ENCODE measurements at regions not wholly inside any gene's neighbourhood (a gene's known extent, or its start where the extent isn't known, plus 50 kb on each side); places are given as distances from the start of the nearest gene placed in this dataset.
"Not testable (repeated sequence)": the region's sequence is repeated elsewhere in the genome, so short reads cannot be mapped to it uniquely, and the experiment has no call there.

GRCh38 chr4:12928751-12929150 lies 555.4 kb downstream of the RAB28 start:
- no peak for DNase-seq

- no peak for DNase-seq
Observed at GRCh38 chr4:12926189-12927066, 557.7 kb downstream of the RAB28 start.

- no peak for DNase-seq
Observed at GRCh38 chr4:12924728-12925320, 559.3 kb downstream of the RAB28 start.

DNA sequence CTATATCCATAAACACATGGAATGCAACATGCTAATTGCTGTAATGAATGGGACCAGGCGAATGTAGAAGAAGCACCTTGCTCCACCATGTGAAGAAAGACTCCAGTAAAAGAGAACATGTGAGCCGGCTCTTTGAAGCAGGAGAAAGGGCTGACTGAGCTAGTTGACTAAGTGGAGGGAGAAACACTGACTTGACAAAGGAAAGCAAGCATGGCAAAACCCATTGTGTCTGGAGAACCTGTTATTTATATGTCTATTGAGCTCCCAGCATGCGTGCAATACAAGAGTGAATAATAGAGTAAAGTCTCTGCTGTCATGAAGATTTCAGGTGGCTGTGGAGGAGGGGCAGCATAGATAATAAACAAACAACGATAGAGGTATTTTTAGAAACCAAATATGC lies 559.9 kb downstream of the RAB28 start:
- no peak for DNase-seq

GRCh38 chr4:12912896-12913418 lies 571.2 kb downstream of the RAB28 start:
- no peak for DNase-seq

- no peak for DNase-seq
Observed at GRCh38 chr4:12911750-12912358, 572.3 kb downstream of the RAB28 start.

DNA sequence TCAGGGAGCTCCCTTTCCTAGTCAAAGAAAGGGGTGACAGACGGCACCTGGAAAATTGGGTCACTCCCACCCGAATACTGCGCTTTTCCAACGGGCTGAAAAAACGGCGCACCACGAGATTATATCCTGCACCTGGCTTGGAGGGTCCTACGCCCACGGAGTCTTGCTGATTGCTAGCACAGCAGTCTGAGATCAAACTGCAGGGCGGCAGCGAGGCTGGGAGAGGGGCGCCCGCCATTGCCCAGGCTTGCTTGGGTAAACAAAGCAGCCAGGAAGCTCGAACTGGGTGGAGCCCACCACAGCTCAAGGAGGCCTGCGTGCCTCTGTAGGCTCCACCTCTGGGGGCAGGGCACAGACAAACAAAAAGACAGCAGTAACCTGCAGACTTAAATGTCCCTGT lies 580.5 kb downstream of the RAB28 start:
- not testable (repeated sequence) for DNase-seq

DNA sequence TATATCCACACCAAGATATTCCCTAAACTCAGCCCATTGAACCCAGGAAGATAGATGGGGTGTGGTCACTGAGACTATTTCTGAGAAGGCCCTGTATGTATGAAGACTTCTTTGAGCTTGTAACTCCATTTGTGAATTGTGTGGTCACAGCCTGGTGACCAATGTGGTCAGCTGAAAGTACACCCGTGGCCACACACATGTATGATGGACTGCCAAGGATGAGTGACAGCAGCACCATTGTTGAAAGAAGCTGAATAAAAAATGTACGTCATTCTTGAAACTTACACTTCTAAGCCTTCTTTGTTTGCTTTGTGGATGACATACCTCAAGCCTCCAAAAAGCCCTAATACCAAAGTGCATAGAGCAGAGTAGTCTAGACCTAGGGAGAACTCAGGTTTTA lies 581.4 kb downstream of the RAB28 start:
- DNase-seq, result no peak

GRCh38 chr4:12897954-12898353 lies 586.2 kb downstream of the RAB28 start:
- no peak for DNase-seq

- no peak for DNase-seq
Observed at GRCh38 chr4:12894062-12894461, 590.1 kb downstream of the RAB28 start.

- no peak for DNase-seq
Observed at GRCh38 chr4:12889054-12889453, 595.1 kb downstream of the RAB28 start.

DNA sequence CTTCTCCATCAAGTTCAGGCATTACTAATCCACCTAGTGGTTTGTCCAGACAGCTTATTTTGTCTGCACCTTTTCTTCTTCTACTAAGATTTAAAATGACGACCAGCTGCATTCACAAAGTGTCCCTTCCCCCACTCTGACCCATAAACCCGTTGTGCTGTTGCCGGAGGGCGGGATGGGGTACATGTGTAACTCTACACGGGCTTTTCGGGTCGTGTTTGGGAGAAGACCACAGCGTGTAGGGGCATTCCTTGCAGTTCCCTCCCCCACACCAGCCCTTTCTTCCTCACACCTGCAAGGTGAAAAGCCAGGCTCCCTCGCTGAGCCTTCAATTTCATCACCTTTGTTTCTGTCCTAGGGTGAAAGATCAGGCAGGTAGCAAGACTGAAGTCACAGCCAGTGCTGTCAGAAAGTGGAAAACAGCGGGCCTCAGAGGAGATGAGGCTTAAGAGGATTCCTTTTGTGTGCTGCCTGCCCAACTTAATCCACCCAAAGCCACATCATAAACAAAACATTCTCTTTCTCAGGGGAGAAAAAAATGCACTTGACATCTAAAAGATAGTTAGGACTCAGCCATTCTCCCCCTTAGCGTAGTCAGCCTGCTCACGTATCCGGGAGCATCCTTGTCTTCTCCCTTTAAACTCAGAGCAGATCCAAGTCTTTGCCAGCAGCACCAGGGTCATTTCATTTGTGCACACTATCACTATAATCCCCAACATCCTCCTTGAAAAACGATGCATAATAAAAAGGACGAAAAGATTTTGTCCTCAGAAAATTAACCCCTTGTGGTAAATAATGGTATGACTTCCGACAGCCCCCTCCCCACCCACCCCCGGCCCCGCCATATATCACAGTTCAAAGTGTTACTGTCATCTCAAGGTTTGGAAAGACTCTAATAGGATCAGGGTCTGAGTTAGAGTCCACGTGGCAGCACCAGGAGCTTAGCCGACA lies 599.0 kb downstream of the RAB28 start:
- no peak for DNase-seq

DNA sequence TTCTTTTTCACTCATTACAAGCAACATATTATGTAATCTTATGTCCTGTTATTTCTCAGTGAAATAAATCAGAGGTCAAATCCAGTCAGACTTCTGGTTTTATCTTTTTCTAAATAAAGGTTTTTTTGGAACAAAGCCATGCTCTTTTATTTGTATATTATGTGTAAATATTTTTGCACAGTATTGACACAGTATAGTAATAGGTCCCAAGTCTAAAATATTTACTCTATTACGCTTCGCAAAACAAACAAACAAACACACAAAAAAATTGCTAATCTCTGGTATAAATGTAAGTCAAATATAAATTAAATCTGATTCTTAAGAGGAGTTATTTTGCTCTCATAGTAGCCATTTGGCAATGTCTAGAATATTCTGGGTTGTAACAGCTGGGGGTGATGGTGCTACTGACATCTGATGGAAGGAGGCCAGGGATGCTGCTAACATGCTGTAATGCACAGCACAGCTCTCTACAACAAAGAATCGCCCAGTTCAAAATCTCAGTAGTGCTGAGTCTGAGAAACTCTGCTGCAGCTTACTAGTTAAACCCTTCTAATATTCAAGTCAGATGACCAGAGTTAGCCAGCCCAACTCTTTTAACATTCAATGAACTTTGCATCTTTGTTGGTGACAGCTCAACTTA lies 602.1 kb downstream of the RAB28 start:
- no peak for DNase-seq

DNA sequence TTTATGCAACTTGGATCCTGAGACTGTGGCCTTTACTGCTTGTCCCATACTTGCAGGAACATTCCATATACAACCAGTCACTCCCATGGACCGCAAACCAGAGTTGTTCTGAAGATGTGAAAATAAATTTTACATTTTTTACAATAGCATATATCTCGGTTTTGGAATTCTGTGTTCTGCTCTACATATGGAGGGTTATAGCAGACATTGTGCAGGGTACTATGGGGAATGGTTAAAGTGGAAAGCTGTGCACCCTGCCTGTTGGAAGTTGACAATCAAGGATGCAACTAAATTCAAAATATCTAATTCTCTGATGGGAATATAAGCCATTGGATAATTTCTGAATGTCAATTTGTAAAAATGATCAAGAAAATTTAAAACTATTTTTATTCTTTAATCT lies 603.3 kb downstream of the RAB28 start:
- no peak for DNase-seq

GRCh38 chr4:12879496-12879895 lies 604.6 kb downstream of the RAB28 start:
- no peak for DNase-seq

GRCh38 chr4:12875640-12876243 lies 608.4 kb downstream of the RAB28 start:
- no peak for DNase-seq

DNA sequence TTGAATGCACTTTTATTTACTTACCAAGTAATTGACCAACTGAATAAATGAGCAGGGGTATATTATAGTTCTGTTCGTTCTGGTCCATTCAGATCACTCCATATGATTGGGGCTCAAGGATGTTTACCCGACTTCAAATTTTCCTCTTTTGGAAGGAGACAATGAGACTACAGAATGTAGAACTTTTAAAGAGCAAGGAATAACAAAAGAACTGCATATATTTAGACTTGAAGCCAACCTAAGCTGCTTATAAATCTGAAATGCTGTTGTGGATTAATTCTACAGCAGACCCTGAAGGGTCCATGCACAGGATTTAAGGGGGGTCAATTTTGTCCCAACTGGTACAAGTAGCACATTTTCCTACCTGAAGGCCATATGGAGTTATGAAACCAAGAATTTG lies 610.8 kb downstream of the RAB28 start:
- no peak for DNase-seq

DNA sequence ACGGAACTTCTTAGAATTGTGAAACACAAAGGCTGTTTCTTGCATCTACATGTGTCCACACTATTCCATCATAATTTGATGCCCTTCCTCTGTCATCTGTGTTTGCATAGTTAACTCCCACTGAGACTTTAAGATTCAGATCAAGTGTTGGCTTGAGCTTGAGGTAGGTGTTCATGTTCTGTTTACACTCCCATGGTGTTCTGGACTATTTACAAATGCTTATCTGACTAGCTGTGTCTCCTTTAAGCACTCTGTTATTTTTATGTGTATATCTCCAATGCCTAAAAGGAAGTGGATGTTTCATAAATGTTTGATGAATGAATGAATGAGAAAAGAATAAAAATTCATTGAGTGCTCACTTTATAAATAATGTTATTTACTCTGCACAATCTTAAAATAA lies 622.7 kb downstream of the RAB28 start:
- DNase-seq, result no peak

DNA sequence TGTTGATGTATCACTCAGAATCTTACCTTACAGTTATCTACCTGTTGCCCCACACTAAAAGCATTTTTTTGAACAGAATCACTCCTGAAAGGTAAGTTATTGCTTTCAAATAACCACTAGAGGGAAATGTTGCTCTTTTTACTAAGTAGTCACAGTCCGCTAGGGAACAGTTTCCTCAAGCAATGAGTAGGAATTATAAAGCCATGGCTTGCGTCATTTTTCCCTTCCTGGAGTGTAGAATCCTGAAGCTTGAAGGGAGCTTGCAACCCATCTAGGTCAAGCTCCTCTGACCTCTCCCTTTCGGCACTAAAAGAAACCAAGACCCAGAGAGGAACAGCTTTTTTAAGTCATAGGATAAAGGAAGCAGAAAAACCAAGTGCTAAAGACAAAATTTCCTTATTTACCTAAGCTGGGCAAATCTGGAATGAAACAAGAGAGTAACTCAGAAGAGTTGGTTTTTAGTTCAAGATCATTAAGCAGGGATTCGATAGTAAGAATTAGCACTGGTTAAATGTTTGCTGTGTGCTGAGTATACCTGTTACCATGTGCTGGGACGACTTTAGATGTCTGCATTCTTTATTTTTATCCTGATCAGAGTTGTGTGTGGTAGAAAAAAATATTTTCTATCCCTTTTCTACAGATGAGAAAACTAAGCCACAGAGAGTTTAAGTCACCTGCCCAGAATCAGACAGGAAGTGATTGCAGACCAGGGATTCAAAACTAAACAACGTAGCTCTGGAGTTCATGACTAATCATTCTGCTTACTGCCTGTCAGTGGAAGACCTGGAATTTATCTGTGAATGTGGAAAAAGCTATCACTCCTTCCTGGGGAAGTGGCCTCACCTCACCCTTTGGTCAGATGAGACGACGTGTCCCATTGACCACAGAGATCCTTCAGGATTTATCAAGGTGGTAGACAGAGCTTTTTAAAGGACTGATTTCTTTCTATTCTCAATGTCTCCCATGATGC lies 631.5 kb downstream of the RAB28 start:
- DNase-seq, result no peak

- no peak for DNase-seq
Observed at GRCh38 chr4:12846368-12846767, 637.8 kb downstream of the RAB28 start.

DNA sequence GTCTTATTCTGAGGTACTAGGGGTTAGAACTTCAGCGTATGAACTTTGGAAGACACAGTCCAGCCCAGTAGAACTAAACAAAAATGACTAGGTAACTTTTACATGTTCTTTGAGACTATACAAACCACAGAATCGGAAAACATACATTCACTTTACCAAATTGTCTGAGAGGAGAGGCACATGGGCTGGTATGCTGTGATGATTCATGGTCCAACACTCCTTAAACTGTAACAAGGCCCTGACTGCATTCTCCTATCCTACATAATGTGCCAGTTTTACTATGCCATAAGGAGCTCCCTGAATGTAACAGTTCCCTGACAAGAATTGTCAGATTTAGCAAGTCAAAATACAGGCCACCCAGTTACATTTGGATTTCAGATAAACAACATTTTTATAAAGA lies 640.0 kb downstream of the RAB28 start:
- no peak for DNase-seq

All from 8988T (cell line).